PFSK-1 (cell line): ENCODE measurements at regions not wholly inside any gene's neighbourhood (a gene's known extent, or its start where the extent isn't known, plus 50 kb on each side); places are given as distances from the start of the nearest gene placed in this dataset.

Experiments
- FOXP2 ChIP-seq: optimal IDR thresholded peaks from 2 replicates; pipeline ENCODE3; 2011; ENCODE audit warnings: borderline replicate concordance, control low read depth, inconsistent platforms; ENCODE audit not compliant: insufficient read depth; ENCODE audit errors: extremely low read length, extremely low read depth
- POLR2AphosphoS5 ChIP-seq: IDR thresholded peaks from 2 replicates; pipeline ENCODE4 v1.6.1; 2012; ENCODE audit warnings: low read depth, mild to moderate bottlenecking, control low read depth, low read length, moderate library complexity
- REST ChIP-seq, 2 experiments: IDR thresholded peaks; 2 replicates each; pipeline versions ENCODE4 v1.6.1 to v1.8.0; 2011 to 2012; ENCODE audit warnings: low read depth in 2 of 2, low read length in 2 of 2, control low read depth in 1 of 2, inconsistent platforms in 1 of 2, mild to moderate bottlenecking in 1 of 2, moderate library complexity in 1 of 2; ENCODE audit not compliant: insufficient read depth in 1 of 2
- SIN3A ChIP-seq: IDR thresholded peaks from 2 replicates; pipeline ENCODE4 v1.6.1; 2012; ENCODE audit warnings: mild to moderate bottlenecking, low read length, moderate library complexity, borderline replicate concordance; ENCODE audit not compliant: insufficient read depth
- TAF1 ChIP-seq: IDR thresholded peaks from 2 replicates; pipeline ENCODE4 v1.6.1; 2012; ENCODE audit warnings: low read length, control low read depth, borderline replicate concordance; ENCODE audit not compliant: insufficient read depth

DNA sequence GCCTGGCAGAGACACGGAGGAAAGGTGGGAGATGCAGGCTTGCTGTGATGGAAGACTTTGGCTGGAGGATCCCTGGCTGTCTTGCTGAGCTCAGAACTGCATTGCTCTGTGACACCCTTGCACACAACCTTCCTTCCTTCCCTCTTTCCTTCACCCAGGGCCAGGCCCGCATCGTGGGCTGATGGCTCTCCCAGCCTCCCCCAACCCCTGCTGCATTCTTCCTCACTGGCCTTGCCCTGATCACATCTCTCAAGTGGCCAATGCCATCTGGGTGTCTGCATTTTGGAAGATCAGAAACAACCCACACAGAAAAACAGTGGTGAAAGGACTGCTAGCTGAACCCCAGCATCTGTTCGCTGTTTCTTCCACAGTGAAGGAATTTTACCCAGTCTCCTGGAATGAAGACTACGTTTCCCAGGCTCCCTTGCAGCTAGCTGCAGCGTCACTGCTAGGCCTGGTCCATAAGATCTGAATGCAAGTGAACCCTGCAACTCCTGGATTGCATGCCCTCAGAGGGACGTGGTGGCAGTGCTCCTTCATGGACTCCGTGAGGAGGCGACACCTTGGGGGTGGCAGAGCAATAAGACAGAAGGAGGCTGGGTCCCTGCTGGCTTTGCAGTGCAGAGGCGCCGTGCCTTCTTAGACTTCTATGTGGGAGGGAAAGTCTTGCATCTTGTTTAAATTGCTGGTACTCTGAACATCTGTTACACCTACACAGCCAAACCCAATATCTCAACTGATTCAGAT, 78.9 kb upstream of the YWHAQ start:
- no peak for TF ChIP-seq POLR2AphosphoS5

DNA sequence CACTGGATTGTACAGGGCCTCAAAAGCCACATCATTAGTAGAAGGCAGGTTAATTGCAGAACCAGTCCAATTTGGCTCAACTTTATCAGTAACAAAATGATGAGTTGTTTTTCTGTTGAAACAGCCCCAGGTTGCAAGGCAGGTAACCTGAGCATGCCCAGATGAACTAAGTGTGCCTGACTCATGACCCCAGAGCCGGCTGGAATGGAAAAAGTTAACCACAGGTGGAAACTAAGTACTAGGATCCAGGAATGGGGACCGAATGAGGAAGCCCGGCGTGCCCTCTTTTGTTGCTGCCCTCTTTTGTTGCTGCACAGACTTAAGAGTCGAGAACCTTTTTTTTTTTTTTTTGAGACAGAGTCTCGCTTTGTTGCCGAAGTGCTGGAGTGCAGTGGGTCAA, 79.5 kb upstream of the YWHAQ start:
- no peak for TF ChIP-seq FOXP2
- TF ChIP-seq POLR2AphosphoS5 = no peak
- TF ChIP-seq SIN3A = no peak
- TF ChIP-seq TAF1 = no peak
- TF ChIP-seq REST (IDR thresholded peaks at IDR 0.05; ENCODE audit: insufficient read depth in 1 of 2, low read depth in 2 of 2, low read length in 2 of 2) = no peak

- TF ChIP-seq TAF1 = no peak
- no peak for TF ChIP-seq REST (IDR thresholded peaks at IDR 0.05; ENCODE audit: insufficient read depth in 1 of 2, low read depth in 2 of 2, low read length in 2 of 2)
- no peak for TF ChIP-seq FOXP2
- no peak for TF ChIP-seq POLR2AphosphoS5
- TF ChIP-seq SIN3A = no peak
Observed at GRCh38 chr2:9712263-9712662, 81.5 kb upstream of the YWHAQ start.

GRCh38 chr2:9714630-9715214, 83.9 kb upstream of the YWHAQ start:
- TF ChIP-seq REST (IDR thresholded peaks at IDR 0.05; ENCODE audit: insufficient read depth in 1 of 2, low read depth in 2 of 2, low read length in 2 of 2) = no peak
- no peak for TF ChIP-seq POLR2AphosphoS5
- TF ChIP-seq SIN3A = no peak
- TF ChIP-seq TAF1 = no peak
- TF ChIP-seq FOXP2 = no peak

GRCh38 chr2:9715238-9715637, 84.4 kb upstream of the YWHAQ start:
- TF ChIP-seq TAF1 (no peak), REST (IDR thresholded peaks at IDR 0.05; ENCODE audit: insufficient read depth in 1 of 2, low read depth in 2 of 2, low read length in 2 of 2) (no peak), FOXP2 (no peak), SIN3A (no peak), POLR2AphosphoS5 (no peak)
